Stomach (tissue), 4 donors: ENCODE measurements at regions not wholly inside any gene's neighbourhood (a gene's known extent, or its start where the extent isn't known, plus 50 kb on each side); places are given as distances from the start of the nearest gene placed in this dataset.

Source experiments
- CTCF ChIP-seq, 7 experiments: fragments of 450-650 bp in 4 of 7; fragments of 200-600 bp in 3 of 7; sonication (generic) in 3 of 7; IDR thresholded peaks; one replicate each; pipeline ENCODE4 v1.5.1; 2016 to 2019; ENCODE audit warnings: antibody characterized with exemption in 7 of 7, control low read depth in 2 of 7, mild to moderate bottlenecking in 1 of 7
- EP300 ChIP-seq: sonication (generic); formaldehyde crosslinking; IDR thresholded peaks from one replicate; pipeline ENCODE4 v1.6.1; 2017; ENCODE audit warnings: antibody characterized with exemption
- POLR2A ChIP-seq, 4 donors: fragments of 450-650 bp; IDR thresholded peaks; one replicate each; pipeline ENCODE4 v1.6.1; 2016; ENCODE audit warnings: antibody characterized with exemption in 4 of 4, control low read depth in 2 of 4, mild to moderate bottlenecking in 1 of 4, moderate library complexity in 1 of 4
- POLR2AphosphoS5 ChIP-seq, 3 donors: sonication (generic); formaldehyde crosslinking; IDR thresholded peaks; one replicate each; pipeline ENCODE4 v1.6.1; 2016; ENCODE audit warnings: antibody characterized with exemption in 3 of 3

- TF ChIP-seq CTCF (IDR thresholded peaks at IDR 0.05), result no peak
- no peak for TF ChIP-seq EP300
- TF ChIP-seq POLR2A (IDR thresholded peaks at IDR 0.05), result no peak
- TF ChIP-seq POLR2AphosphoS5 (IDR thresholded peaks at IDR 0.05), result no peak
These were observed 86.4 kb downstream of the DACT1 start for GRCh38 chr14:58724206-58724605.
